ENCODE measurements at regions not wholly inside any gene's neighbourhood (a gene's known extent, or its start where the extent isn't known, plus 50 kb on each side); places are given as distances from the start of the nearest gene placed in this dataset.

GRCh38 chr7:67653856-67654454 lies 657.3 kb downstream of the TYW1 start:
- TF ChIP-seq CTCF (IDR thresholded peaks at IDR 0.05; ENCODE audit: low read depth, low read length) (no peak), EZH2phosphoT487 (IDR thresholded peaks at IDR 0.05; ENCODE audit: low read depth) (no peak)

Data from OCI-LY3 (cell line).